OCI-LY1 (cell line): ENCODE measurements at regions not wholly inside any gene's neighbourhood (a gene's known extent, or its start where the extent isn't known, plus 50 kb on each side); places are given as distances from the start of the nearest gene placed in this dataset.

Source experiments
- CTCF ChIP-seq: fragments of 200-600 bp; sonication (generic), shearing (Covaris generic); IDR thresholded peaks from 2 replicates; pipeline ENCODE4 v1.5.1; 2017; ENCODE audit warnings: mild to moderate bottlenecking, antibody characterized with exemption, low read length, moderate library complexity, mixed read lengths
- EZH2 ChIP-seq: fragments of 200-600 bp; sonication (generic), shearing (Covaris generic); IDR thresholded peaks from 2 replicates; pipeline ENCODE4 v1.8.0; 2017; ENCODE audit warnings: borderline replicate concordance, mixed run types, mild to moderate bottlenecking, antibody characterized with exemption, low read length, moderate library complexity, mixed read lengths

DNA sequence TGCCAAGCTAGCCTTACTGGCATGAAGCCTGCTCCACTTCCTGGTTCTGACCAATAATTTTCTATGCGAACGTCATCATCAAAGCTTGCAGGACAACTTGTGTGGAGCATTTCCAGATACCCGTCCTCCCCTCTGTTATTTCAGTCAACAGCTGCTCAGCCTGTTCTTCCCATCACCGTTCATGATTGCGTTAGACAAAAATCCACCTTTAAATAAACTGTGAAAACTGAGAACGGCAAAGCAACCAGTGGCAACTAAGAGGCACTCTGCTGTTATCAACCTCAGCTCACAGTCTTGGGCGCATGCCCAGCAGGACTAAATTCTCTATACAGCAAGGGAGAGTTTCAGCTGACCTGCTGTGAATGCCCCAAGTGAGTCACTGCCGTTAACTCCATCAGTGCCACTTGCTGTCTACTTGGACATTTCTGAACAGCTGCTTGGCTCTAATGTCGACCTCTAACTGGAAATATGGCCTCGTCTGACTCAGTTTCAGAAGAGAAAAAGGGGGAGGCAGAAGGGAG is 207.4 kb upstream of the RUNX1 start:
- no peak for TF ChIP-seq CTCF
- no peak for TF ChIP-seq EZH2
